GM10248 (cell line): ENCODE measurements at regions not wholly inside any gene's neighbourhood (a gene's known extent, or its start where the extent isn't known, plus 50 kb on each side); places are given as distances from the start of the nearest gene placed in this dataset.

Experiments
- CTCF ChIA-PET: fragments of 300-600 bp; sonication (Branson Sonifier 250); formaldehyde crosslinking; extraction: SDS; loops from one replicate; lab custom pipeline; 2021; ENCODE audit warnings: antibody characterized with exemption; lab: Yijun Ruan, JAX
- POLR2A ChIA-PET: fragments of 350-650 bp; sonication (Branson Sonifier 250); formaldehyde crosslinking; extraction: SDS; loops from one replicate; lab custom pipeline; 2020; ENCODE audit warnings: antibody characterized with exemption; lab: Yijun Ruan, JAX
- DNase-seq: peaks from one replicate; pipeline ENCODE4 v3.0.0; 2012; ENCODE audit errors: extremely low spot score
- CTCF ChIP-seq: IDR thresholded peaks from 2 replicates; pipeline ENCODE4 v1.5.1; 2012; ENCODE audit warnings: mild to moderate bottlenecking, low read depth; ENCODE audit errors: extremely low read depth, missing control alignments, control extremely low read depth

- POLR2A ChIA-PET, result no interaction called here
- no peak for DNase-seq
- no peak for TF ChIP-seq CTCF
- CTCF ChIA-PET, result no interaction called here
Measured at GRCh38 chr20:18972251-18972876, 158.8 kb downstream of the SCP2D1 start.

- POLR2A ChIA-PET, result no interaction called here
- no peak for DNase-seq
- CTCF ChIA-PET, result interaction anchor here (0.8 to 1.3 kb wide), 2 partner anchors 10 to 11 kb away, joined by 3 read pairs; no protein-coding TSS in a partner anchor
- TF ChIP-seq CTCF, result no peak
Measured at GRCh38 chr20:18973529-18974173, 160.1 kb downstream of the SCP2D1 start.

- TF ChIP-seq CTCF, result no peak
- ChIA-PET POLR2A (no interaction called here), CTCF (no interaction called here)
- DNase-seq, result no peak
Measured at GRCh38 chr20:18974660-18975059, 161.1 kb downstream of the SCP2D1 start.

GRCh38 chr20:18977441-18977840, 163.9 kb downstream of the SCP2D1 start:
- POLR2A ChIA-PET, result no interaction called here
- no peak for DNase-seq
- CTCF ChIA-PET, result no interaction called here

GRCh38 chr20:18978311-18978710, 164.7 kb downstream of the SCP2D1 start:
- ChIA-PET POLR2A (no interaction called here), CTCF (no interaction called here)
- no peak for TF ChIP-seq CTCF
- DNase-seq, result no peak

More at GRCh38 chr20:18977441-18977840, 163.9 kb downstream of the SCP2D1 start:
- no peak for TF ChIP-seq CTCF

- no peak for TF ChIP-seq CTCF
- POLR2A ChIA-PET, result no interaction called here
- DNase-seq, result no peak
- CTCF ChIA-PET, result no interaction called here
Measured at GRCh38 chr20:18979132-18979531, 165.5 kb downstream of the SCP2D1 start.
